ENCODE measurements at regions not wholly inside any gene's neighbourhood (a gene's known extent, or its start where the extent isn't known, plus 50 kb on each side); places are given as distances from the start of the nearest gene placed in this dataset.

DNA sequence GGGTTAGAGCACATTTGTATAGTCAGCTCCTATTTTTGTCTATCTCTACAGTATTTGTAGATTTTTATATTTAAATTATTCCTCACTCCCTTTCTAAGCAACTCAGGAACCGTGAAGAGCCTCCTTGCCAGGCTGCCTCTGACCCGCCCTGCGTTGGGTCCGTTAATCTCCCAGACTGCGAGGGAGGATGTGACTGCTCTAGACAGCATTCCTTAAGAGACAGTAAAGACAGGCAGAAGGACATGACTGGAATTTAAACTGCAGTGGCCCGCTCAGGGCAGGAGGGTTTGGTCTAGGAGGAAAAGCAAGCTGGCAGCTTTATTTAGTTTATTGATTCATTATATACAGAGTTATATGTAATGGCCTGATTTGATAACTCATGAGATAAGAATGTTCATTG lies 413.7 kb downstream of the TMEM135 start:
- TF ChIP-seq, protein P1, sequence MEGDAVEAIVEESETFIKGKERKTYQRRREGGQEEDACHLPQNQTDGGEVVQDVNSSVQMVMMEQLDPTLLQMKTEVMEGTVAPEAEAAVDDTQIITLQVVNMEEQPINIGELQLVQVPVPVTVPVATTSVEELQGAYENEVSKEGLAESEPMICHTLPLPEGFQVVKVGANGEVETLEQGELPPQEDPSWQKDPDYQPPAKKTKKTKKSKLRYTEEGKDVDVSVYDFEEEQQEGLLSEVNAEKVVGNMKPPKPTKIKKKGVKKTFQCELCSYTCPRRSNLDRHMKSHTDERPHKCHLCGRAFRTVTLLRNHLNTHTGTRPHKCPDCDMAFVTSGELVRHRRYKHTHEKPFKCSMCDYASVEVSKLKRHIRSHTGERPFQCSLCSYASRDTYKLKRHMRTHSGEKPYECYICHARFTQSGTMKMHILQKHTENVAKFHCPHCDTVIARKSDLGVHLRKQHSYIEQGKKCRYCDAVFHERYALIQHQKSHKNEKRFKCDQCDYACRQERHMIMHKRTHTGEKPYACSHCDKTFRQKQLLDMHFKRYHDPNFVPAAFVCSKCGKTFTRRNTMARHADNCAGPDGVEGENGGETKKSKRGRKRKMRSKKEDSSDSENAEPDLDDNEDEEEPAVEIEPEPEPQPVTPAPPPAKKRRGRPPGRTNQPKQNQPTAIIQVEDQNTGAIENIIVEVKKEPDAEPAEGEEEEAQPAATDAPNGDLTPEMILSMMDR (IDR thresholded peaks at IDR 0.05): no peak
- TF ChIP-seq POLR2A (IDR thresholded peaks at IDR 0.05): no peak
